ENCODE measurements at regions not wholly inside any gene's neighbourhood (a gene's known extent, or its start where the extent isn't known, plus 50 kb on each side); places are given as distances from the start of the nearest gene placed in this dataset.

- Histone ChIP-seq H3K4me3 (no peak overlapping the region), H3K27ac (no peak overlapping the region), H3K36me3 (no peaks in the 10 kb centered on the region), H3K9me3 (no peaks in the 10 kb centered on the region), H3K4me1 (ENCODE audit: insufficient read depth) (no peaks in the 10 kb centered on the region), H3K27me3 (no peaks in the 10 kb centered on the region)
- intact Hi-C loops (cut with DNase I): no loop called here
- no peak for TF ChIP-seq EP300 (IDR thresholded peaks at IDR 0.05)
- TF ChIP-seq CTCF (IDR thresholded peaks at IDR 0.05): no peak
- TF ChIP-seq POLR2A (IDR thresholded peaks at IDR 0.05): no peak
- WGBS, 3 donors: 89 to 100% (median 95%) methylated on average over 1 of the region's 1 CpG
- no peak for DNase-seq
These were observed 165.3 kb upstream of the DPYD start for GRCh38 chr1:98086156-98086555.

- Histone ChIP-seq H3K27ac (no peak overlapping the region), H3K9me3 (no peaks in the 10 kb centered on the region), H3K27me3 (no peaks in the 10 kb centered on the region), H3K4me3 (no peak overlapping the region), H3K36me3 (no peaks in the 10 kb centered on the region), H3K4me1 (ENCODE audit: insufficient read depth) (no peaks in the 10 kb centered on the region)
- intact Hi-C loops (cut with DNase I): no loop called here
- DNase-seq: no peak
- WGBS, 3 donors: 17 to 51% (median 23%) methylated on average over 2 of the region's 2 CpGs
- TF ChIP-seq POLR2A (IDR thresholded peaks at IDR 0.05): no peak
- TF ChIP-seq CTCF (IDR thresholded peaks at IDR 0.05): no peak
- no peak for TF ChIP-seq EP300 (IDR thresholded peaks at IDR 0.05)
These were observed 163.4 kb upstream of the DPYD start for GRCh38 chr1:98084188-98084587.

- intact Hi-C loops (cut with DNase I): no loop called here
- 26 to 41% (median 30%) methylated on average over 1 of the region's 1 CpG for WGBS, 3 donors
- no peak for TF ChIP-seq POLR2A (IDR thresholded peaks at IDR 0.05)
- H3K9me3 ChIP-seq: no peaks in the 10 kb centered on the region
- no peak for DNase-seq
- no peaks in the 10 kb centered on the region for H3K4me1 ChIP-seq (ENCODE audit: insufficient read depth)
- no peak overlapping the region for H3K4me3 ChIP-seq
- H3K27me3 ChIP-seq: no peaks in the 10 kb centered on the region
- no peaks in the 10 kb centered on the region for H3K36me3 ChIP-seq
- no peak overlapping the region for H3K27ac ChIP-seq
These were observed 161.1 kb upstream of the DPYD start for GRCh38 chr1:98081944-98082343.

GRCh38 chr1:98078596-98078995, 157.8 kb upstream of the DPYD start:
- Histone ChIP-seq H3K4me3 (no peak overlapping the region), H3K36me3 (no peaks in the 10 kb centered on the region), H3K27ac (no peak overlapping the region), H3K9me3 (no peaks in the 10 kb centered on the region), H3K4me1 (ENCODE audit: insufficient read depth) (no peaks in the 10 kb centered on the region), H3K27me3 (no peaks in the 10 kb centered on the region)
- no peak for TF ChIP-seq CTCF (IDR thresholded peaks at IDR 0.05)
- no peak for TF ChIP-seq EP300 (IDR thresholded peaks at IDR 0.05)
- TF ChIP-seq POLR2A (IDR thresholded peaks at IDR 0.05): no peak
- DNase-seq: no peak
- intact Hi-C loops (cut with DNase I): no loop called here
- WGBS, 3 donors: 77 to 84% (median 78%) methylated on average over 2 of the region's 2 CpGs

GRCh38 chr1:98077691-98078090, 156.9 kb upstream of the DPYD start:
- intact Hi-C loops (cut with DNase I): no loop called here
- Histone ChIP-seq H3K27ac (no peak overlapping the region), H3K36me3 (no peaks in the 10 kb centered on the region), H3K4me3 (no peak overlapping the region), H3K27me3 (no peaks in the 10 kb centered on the region), H3K9me3 (no peaks in the 10 kb centered on the region), H3K4me1 (ENCODE audit: insufficient read depth) (no peaks in the 10 kb centered on the region)
- WGBS, 3 donors: 88 to 92% (median 89%) methylated on average over 2 of the region's 2 CpGs
- DNase-seq: no peak
- TF ChIP-seq CTCF (IDR thresholded peaks at IDR 0.05) (no peak), POLR2A (IDR thresholded peaks at IDR 0.05) (no peak), EP300 (IDR thresholded peaks at IDR 0.05) (no peak)

Measured in ovary (tissue), 7 donors.